ENCODE measurements at regions not wholly inside any gene's neighbourhood (a gene's known extent, or its start where the extent isn't known, plus 50 kb on each side); places are given as distances from the start of the nearest gene placed in this dataset.

GRCh38 chr12:76247992-76248391 lies 100.2 kb downstream of the BBS10 start:
- no peak for TF ChIP-seq CTCF (IDR thresholded peaks at IDR 0.05; ENCODE audit: borderline replicate concordance, insufficient read depth, low read depth, low read length)
- no peak overlapping the region for H3K4me3 ChIP-seq (ENCODE audit: low read depth, low read length)

- H3K4me3 ChIP-seq (ENCODE audit: low read depth, low read length): no peak overlapping the region
- TF ChIP-seq CTCF (IDR thresholded peaks at IDR 0.05; ENCODE audit: borderline replicate concordance, insufficient read depth, low read depth, low read length): no peak
Observed at GRCh38 chr12:76247026-76247646, 101.1 kb downstream of the BBS10 start.

- H3K4me3 ChIP-seq (ENCODE audit: low read depth, low read length): no peak overlapping the region
- no peak for TF ChIP-seq CTCF (IDR thresholded peaks at IDR 0.05; ENCODE audit: borderline replicate concordance, insufficient read depth, low read depth, low read length)
Observed at GRCh38 chr12:76246611-76247010, 101.6 kb downstream of the BBS10 start.

- no peak for TF ChIP-seq CTCF (IDR thresholded peaks at IDR 0.05; ENCODE audit: borderline replicate concordance, insufficient read depth, low read depth, low read length)
- H3K4me3 ChIP-seq (ENCODE audit: low read depth, low read length): no peak overlapping the region
Observed at GRCh38 chr12:76244300-76244699, 103.9 kb downstream of the BBS10 start.

GRCh38 chr12:76242813-76243550 lies 105.2 kb downstream of the BBS10 start:
- no peak for TF ChIP-seq CTCF (IDR thresholded peaks at IDR 0.05; ENCODE audit: borderline replicate concordance, insufficient read depth, low read depth, low read length)
- no peak overlapping the region for H3K4me3 ChIP-seq (ENCODE audit: low read depth, low read length)

- no peak overlapping the region for H3K4me3 ChIP-seq (ENCODE audit: low read depth, low read length)
- no peak for TF ChIP-seq CTCF (IDR thresholded peaks at IDR 0.05; ENCODE audit: borderline replicate concordance, insufficient read depth, low read depth, low read length)
Observed at GRCh38 chr12:76241371-76241770, 106.8 kb downstream of the BBS10 start.

GRCh38 chr12:76240281-76240680 lies 107.9 kb downstream of the BBS10 start:
- H3K4me3 ChIP-seq (ENCODE audit: low read depth, low read length): no peak overlapping the region
- no peak for TF ChIP-seq CTCF (IDR thresholded peaks at IDR 0.05; ENCODE audit: borderline replicate concordance, insufficient read depth, low read depth, low read length)

All from GM12875 (cell line).